HCT116 (cell line): ENCODE measurements at regions not wholly inside any gene's neighbourhood (a gene's known extent, or its start where the extent isn't known, plus 50 kb on each side); places are given as distances from the start of the nearest gene placed in this dataset.

ENCODE experiments used
- ATAC-seq: fragments of 200-7000 bp; cut with Tn5 transposase; 2 replicates; pipeline ENCODE4 v1.9.1; 2020; ENCODE audit warnings: mild to moderate bottlenecking, moderate library complexity
- BruUV-seq: library from RNA; stranded (reverse); fragments of 400-500 nt; replicated peaks from 2 replicates; lab custom pipeline; 2021; lab: Mats Ljungman, UMichigan
- CTCF ChIA-PET: fragments of 300-600 bp; sonication (Branson Sonifier 250); formaldehyde crosslinking; loops from one replicate; lab custom pipeline; 2021; ENCODE audit warnings: antibody characterized with exemption; lab: Charles Lee
- POLR2A ChIA-PET: fragments of 300-600, 350-600 bp; sonication (Branson Sonifier 250); formaldehyde crosslinking; loops from one replicate; lab custom pipeline; 2021; ENCODE audit warnings: antibody characterized with exemption; lab: Charles Lee
- RAD21 ChIA-PET, 2 experiments: fragments of 300-600 bp; sonication (Branson Sonifier 250); formaldehyde crosslinking; loops; one replicate each; lab custom pipeline; 2023; ENCODE audit warnings: low total read pairs in 2 of 2; ENCODE audit not compliant: uncharacterized antibody in 2 of 2, unreplicated experiment in 2 of 2, low non-redundant PET in 1 of 2; lab: Charles Lee
- DNase-seq: peaks from one replicate; pipeline ENCODE4 v3.0.0-alpha.2; 2010; ENCODE audit warnings: low read depth, low spot score
- H2AFZ ChIP-seq: fragments of 200-600 bp; shearing (Covaris generic), sonication (generic); 2 replicates; pipeline ENCODE4 v1.6.1; 2017; ENCODE audit warnings: low read depth, mixed run types, mixed read lengths, antibody characterized with exemption, low read length; ENCODE audit not compliant: poor library complexity, severe bottlenecking
- H3K27ac ChIP-seq: 2 replicates; pipeline ENCODE4 v1.5.1; 2012; ENCODE audit warnings: low read depth, low read length
- H3K27me3 ChIP-seq: fragments of 200-600 bp; sonication (generic); 2 replicates; pipeline ENCODE4 v1.6.1; 2016; ENCODE audit warnings: mixed run types, low read length, mixed read lengths; ENCODE audit not compliant: insufficient read depth
- H3K36me3 ChIP-seq, 2 experiments: fragments of 200-500 bp in 1 of 2; fragments of 200-600 bp in 1 of 2; sonication (Bioruptor generic) in 1 of 2; sonication (generic) in 1 of 2; 2 replicates each; pipeline versions ENCODE4 v1.5.1 to v1.6.1; 2014 to 2016; ENCODE audit warnings: low read length in 2 of 2, inconsistent platforms in 1 of 2, mixed read lengths in 1 of 2, mixed run types in 1 of 2; ENCODE audit not compliant: insufficient read depth in 2 of 2, control insufficient read depth in 1 of 2
- H3K4me1 ChIP-seq, 2 experiments: fragments of 200-600 bp in 1 of 2; sonication (generic) in 1 of 2; 2 replicates each; pipeline versions ENCODE4 v1.5.1 to v1.6.1; 2012 to 2017; ENCODE audit warnings: low read length in 2 of 2, inconsistent platforms in 1 of 2, mild to moderate bottlenecking in 1 of 2, mixed read lengths in 1 of 2, mixed run types in 1 of 2, moderate library complexity in 1 of 2; ENCODE audit not compliant: insufficient read depth in 2 of 2, control insufficient read depth in 1 of 2
- H3K4me2 ChIP-seq: fragments of 200-600 bp; sonication (generic); 2 replicates; pipeline ENCODE4 v1.6.1; 2017; ENCODE audit warnings: mixed run types, low read length, mixed read lengths
- H3K4me3 ChIP-seq, 2 experiments: fragments of 200-600 bp in 1 of 2; sonication (generic) in 1 of 2; replicated peaks in 1 of 2; 2 replicates each; pipeline ENCODE4 v1.5.1; 2011 to 2016; ENCODE audit warnings: low read length in 2 of 2, control low read depth in 1 of 2, low read depth in 1 of 2, mild to moderate bottlenecking in 1 of 2, mixed read lengths in 1 of 2, mixed run types in 1 of 2
- H3K79me2 ChIP-seq: fragments of 200-600 bp; sonication (generic); 2 replicates; pipeline ENCODE4 v1.6.1; 2017; ENCODE audit warnings: mild to moderate bottlenecking, mixed run types, low read length, moderate library complexity, mixed read lengths; ENCODE audit not compliant: insufficient read depth
- H3K9ac ChIP-seq: fragments of 200-600 bp; sonication (generic); 2 replicates; pipeline ENCODE4 v1.6.1; 2016; ENCODE audit warnings: low read length, mixed read lengths
- H3K9me2 ChIP-seq: fragments of 200-600 bp; sonication (generic), shearing (Covaris generic); 2 replicates; pipeline ENCODE4 v1.6.1; 2017; ENCODE audit warnings: mixed run types, mild to moderate bottlenecking, moderate library complexity; ENCODE audit not compliant: insufficient read depth
- H3K9me3 ChIP-seq, 2 experiments: fragments of 200-500 bp in 1 of 2; fragments of 200-600 bp in 1 of 2; sonication (Bioruptor generic) in 1 of 2; sonication (generic) in 1 of 2; 2 replicates each; pipeline ENCODE4 v1.6.1; 2014 to 2017; ENCODE audit warnings: low read length in 2 of 2, mixed read lengths in 2 of 2, inconsistent platforms in 1 of 2, low read depth in 1 of 2, mild to moderate bottlenecking in 1 of 2, mixed run types in 1 of 2, moderate library complexity in 1 of 2; ENCODE audit not compliant: control insufficient read depth in 1 of 2, insufficient read depth in 1 of 2
- H4K20me1 ChIP-seq: fragments of 200-600 bp; sonication (generic), shearing (Covaris generic); 2 replicates; pipeline ENCODE4 v1.6.1; 2017; ENCODE audit warnings: mixed run types, mild to moderate bottlenecking, moderate library complexity; ENCODE audit not compliant: insufficient read depth
- CBX3 ChIP-seq: IDR thresholded peaks from 2 replicates; pipeline ENCODE4 v1.6.1; 2012; ENCODE audit warnings: low read depth
- JUND ChIP-seq: IDR thresholded peaks from 2 replicates; pipeline ENCODE4 v1.6.1; 2012
- POLR2A ChIP-seq: IDR thresholded peaks from 2 replicates; pipeline ENCODE4 v1.7.0; 2011; ENCODE audit warnings: borderline replicate concordance; ENCODE audit not compliant: insufficient read depth, insufficient read length; ENCODE audit errors: extremely low read depth
- RAD21 ChIP-seq: IDR thresholded peaks from 2 replicates; pipeline ENCODE4 v1.6.1; 2012; ENCODE audit warnings: low read depth, mild to moderate bottlenecking
- SP1 ChIP-seq: IDR thresholded peaks from 2 replicates; pipeline ENCODE4 v1.6.1; 2012; ENCODE audit warnings: low read depth
- TCF7L2 ChIP-seq: IDR thresholded peaks from 2 replicates; pipeline ENCODE4 v1.7.0; 2011; ENCODE audit warnings: borderline replicate concordance, inconsistent platforms; ENCODE audit not compliant: insufficient read depth, insufficient read length; ENCODE audit errors: extremely low read depth
- intact Hi-C: fragments of 100-400 bp; cut with micrococcal nuclease; formaldehyde crosslinking; loops from 2 replicates; pipeline ENCODE4 v1.10.0; 2022
- TF ChIP-seq, protein P1 (sequence below): IDR thresholded peaks from 2 replicates; pipeline ENCODE4 v1.6.1; 2012; ENCODE audit warnings: low read depth
- TF ChIP-seq, protein P2 (sequence below): IDR thresholded peaks from 2 replicates; pipeline ENCODE4 v1.6.1; 2011; ENCODE audit warnings: mild to moderate bottlenecking, low read length, moderate library complexity; ENCODE audit not compliant: insufficient replicate concordance; ENCODE audit errors: extremely low read depth

DNA sequence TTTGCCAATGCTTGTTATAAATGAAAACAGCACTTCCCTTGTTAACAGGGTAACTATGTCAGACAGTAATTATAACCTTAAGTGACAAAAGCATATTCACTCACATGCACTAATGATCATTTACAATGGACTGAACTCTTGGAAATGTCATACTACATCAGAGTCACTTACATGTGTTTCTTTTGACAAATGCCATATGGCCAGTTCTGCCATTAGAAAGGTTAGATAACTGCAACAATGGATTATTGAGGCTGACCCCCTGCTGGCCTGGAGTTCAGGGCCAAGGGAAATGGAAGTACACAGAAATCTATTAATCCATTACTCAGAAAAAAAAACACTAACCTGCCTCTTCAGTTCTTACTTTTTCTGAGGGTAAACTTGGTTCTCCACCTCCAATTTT, 313.4 kb downstream of the CNTN3 start:
- no peak for ATAC-seq
- Histone ChIP-seq H3K9me2 (no peaks in the 10 kb centered on the region), H3K79me2 (no peaks in the 10 kb centered on the region), H2AFZ (no peak overlapping the region), H4K20me1 (no peaks in the 10 kb centered on the region), H3K27me3 (no peaks in the 10 kb centered on the region), H3K9ac (no peak overlapping the region), H3K4me3 (no peak overlapping the region), H3K9me3 (peaks cover 7 to 34% of the 10 kb centered on the region in 2 experiments; a peak in 2 of 4 replicates), H3K27ac (no peak overlapping the region), H3K4me1 (no peaks in the 10 kb centered on the region), H3K36me3 (no peaks in the 10 kb centered on the region), H3K4me2 (no peak overlapping the region)
- TF ChIP-seq, protein P1, sequence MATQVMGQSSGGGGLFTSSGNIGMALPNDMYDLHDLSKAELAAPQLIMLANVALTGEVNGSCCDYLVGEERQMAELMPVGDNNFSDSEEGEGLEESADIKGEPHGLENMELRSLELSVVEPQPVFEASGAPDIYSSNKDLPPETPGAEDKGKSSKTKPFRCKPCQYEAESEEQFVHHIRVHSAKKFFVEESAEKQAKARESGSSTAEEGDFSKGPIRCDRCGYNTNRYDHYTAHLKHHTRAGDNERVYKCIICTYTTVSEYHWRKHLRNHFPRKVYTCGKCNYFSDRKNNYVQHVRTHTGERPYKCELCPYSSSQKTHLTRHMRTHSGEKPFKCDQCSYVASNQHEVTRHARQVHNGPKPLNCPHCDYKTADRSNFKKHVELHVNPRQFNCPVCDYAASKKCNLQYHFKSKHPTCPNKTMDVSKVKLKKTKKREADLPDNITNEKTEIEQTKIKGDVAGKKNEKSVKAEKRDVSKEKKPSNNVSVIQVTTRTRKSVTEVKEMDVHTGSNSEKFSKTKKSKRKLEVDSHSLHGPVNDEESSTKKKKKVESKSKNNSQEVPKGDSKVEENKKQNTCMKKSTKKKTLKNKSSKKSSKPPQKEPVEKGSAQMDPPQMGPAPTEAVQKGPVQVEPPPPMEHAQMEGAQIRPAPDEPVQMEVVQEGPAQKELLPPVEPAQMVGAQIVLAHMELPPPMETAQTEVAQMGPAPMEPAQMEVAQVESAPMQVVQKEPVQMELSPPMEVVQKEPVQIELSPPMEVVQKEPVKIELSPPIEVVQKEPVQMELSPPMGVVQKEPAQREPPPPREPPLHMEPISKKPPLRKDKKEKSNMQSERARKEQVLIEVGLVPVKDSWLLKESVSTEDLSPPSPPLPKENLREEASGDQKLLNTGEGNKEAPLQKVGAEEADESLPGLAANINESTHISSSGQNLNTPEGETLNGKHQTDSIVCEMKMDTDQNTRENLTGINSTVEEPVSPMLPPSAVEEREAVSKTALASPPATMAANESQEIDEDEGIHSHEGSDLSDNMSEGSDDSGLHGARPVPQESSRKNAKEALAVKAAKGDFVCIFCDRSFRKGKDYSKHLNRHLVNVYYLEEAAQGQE = no peak
- TF ChIP-seq SP1 = no peak
- TF ChIP-seq RAD21 = no peak
- TF ChIP-seq CBX3 = no peak
- TF ChIP-seq POLR2A = no peak
- no peak for TF ChIP-seq JUND
- no peak for TF ChIP-seq TCF7L2
- TF ChIP-seq, protein P2, sequence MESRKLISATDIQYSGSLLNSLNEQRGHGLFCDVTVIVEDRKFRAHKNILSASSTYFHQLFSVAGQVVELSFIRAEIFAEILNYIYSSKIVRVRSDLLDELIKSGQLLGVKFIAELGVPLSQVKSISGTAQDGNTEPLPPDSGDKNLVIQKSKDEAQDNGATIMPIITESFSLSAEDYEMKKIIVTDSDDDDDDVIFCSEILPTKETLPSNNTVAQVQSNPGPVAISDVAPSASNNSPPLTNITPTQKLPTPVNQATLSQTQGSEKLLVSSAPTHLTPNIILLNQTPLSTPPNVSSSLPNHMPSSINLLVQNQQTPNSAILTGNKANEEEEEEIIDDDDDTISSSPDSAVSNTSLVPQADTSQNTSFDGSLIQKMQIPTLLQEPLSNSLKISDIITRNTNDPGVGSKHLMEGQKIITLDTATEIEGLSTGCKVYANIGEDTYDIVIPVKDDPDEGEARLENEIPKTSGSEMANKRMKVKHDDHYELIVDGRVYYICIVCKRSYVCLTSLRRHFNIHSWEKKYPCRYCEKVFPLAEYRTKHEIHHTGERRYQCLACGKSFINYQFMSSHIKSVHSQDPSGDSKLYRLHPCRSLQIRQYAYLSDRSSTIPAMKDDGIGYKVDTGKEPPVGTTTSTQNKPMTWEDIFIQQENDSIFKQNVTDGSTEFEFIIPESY = no peak
- POLR2A ChIA-PET = no interaction called here
- intact Hi-C loops = no loop called here
- BruUV-seq = no TSS peak
- no peak for DNase-seq
- RAD21 ChIA-PET = no interaction called here
- CTCF ChIA-PET = no interaction called here
